Stimulated activated CD4-positive, alpha-beta T cell treated with anti-CD3 and anti-CD28 coated beads, Interleukin-1b, Interleukin-23, amount 100 ng/mL, for 48 hours (primary cell): ENCODE measurements at regions not wholly inside any gene's neighbourhood (a gene's known extent, or its start where the extent isn't known, plus 50 kb on each side); places are given as distances from the start of the nearest gene placed in this dataset.
"Not testable (repeated sequence)": the region's sequence is repeated elsewhere in the genome, so short reads cannot be mapped to it uniquely, and the experiment has no call there.

ENCODE experiments used
- DNase-seq: peaks from one replicate; pipeline ENCODE4 v3.0.0-alpha.2; 2020

DNA sequence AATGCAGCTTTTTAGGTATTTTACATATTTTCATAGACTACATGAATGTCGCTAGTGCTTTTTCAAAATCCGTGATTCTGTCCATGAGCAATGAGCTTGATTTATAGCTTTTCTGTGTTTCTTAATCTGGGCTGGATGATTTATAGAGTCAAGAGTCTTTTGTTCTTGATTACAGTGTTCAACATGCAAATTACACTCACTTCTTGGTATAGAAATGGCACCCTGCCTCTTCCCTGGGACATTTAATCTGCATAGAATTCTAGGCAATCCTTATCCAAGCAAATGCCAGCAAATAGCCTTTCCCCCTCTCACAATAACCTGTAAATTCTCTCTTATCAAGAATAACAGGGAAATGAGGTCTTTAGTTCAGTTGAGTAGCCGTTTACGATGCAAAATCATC, 246.2 kb upstream of the SEMA3C start:
- DNase-seq, result no peak

DNA sequence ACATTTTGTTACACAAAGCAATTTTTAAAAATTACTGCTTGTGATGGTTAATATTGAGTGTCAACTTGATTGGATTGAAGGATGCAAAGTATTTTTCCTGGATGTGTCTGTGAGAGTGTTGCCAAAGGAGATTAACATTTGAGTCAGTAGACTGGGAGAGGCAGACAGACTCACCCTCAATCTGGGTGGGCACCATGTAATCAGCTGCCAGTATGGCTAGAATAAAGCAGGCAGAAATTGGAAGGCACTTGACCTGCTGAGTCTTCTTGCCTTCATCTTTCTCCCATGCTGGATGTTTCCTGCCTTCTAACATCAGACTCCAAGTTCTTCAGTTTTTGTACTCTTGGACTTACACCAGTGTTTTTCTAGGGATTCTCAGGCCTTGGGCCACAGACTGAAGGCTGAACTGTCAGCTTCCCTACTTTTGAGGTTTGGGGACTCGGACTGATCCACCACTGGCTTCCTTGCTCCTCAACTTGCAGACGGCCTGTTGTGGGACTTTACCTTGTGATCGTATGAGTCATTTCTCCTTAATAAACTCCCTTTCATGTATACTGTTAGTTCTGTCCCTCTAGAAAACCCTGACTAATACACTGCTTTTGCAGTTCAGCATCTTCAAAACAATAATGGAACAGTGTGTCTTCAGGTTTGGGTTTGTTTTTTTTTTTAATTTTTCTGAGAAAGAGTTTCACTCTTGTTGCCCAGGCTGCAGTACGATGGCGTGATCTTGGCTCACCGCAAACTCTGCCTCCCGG, 244.1 kb upstream of the SEMA3C start:
- DNase-seq, result no peak

DNA sequence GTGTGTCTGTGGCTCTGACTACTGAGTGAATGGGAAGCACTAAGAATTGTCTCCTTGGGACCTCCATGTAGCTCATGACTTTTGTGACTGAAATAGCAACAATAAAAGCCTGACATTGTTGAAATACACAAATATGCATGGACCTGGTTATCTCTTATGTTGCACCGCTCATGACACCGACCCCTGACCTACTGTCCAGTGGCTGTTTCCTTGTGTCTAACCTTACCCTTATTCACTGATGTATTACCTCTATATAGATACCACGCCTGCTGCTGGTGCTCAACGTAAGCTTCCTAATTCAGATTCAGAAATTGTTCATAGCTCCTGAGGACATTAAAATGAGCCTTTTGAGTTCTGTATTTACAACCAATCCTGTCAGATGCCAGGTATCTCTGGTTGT, 243.4 kb upstream of the SEMA3C start:
- DNase-seq, result no peak

- no peak for DNase-seq
Measured at GRCh38 chr7:81161451-81162075, 242.7 kb upstream of the SEMA3C start.

DNA sequence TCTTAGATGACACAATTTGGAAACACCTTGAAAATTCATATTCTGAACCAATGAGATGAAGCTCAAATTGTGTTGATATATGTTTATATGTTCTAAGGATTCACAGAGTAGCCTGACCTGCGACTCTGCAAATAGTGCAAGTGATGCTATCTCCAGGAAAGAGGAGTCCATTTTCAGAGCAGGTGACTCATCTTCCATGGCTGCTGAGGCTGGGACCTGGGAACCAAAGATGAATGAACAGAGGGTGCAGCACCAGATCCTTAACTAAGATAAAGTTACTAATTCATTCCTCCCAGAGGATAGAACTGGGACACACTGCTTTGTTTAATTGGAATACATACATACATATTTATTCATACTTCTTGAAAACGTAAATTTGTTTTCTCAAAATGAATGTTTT, 240.6 kb upstream of the SEMA3C start:
- no peak for DNase-seq

DNA sequence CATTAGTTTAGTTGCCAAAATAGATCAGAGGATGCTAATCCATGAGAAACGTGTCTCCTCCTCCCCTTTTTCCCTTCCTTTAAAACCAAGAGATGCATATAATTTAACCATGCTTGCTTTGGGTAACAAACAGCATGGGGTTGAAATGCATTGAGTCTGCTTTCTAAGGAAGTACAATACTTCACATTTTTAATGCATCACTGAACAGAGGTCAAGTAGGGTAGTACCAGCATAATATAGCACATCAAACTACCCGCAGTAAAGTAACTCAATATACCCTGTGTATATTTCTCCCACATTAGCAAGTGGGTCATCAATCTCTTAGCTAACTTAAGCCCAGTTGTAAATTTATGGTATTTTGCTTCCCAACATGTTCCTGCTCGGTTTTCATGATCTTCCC, 239.3 kb upstream of the SEMA3C start:
- DNase-seq, result no peak

- no peak for DNase-seq
Measured at GRCh38 chr7:81155654-81156373, 237.0 kb upstream of the SEMA3C start.

GRCh38 chr7:81154565-81154964, 235.7 kb upstream of the SEMA3C start:
- no peak for DNase-seq

- DNase-seq, result not testable (repeated sequence)
Measured at GRCh38 chr7:81152925-81153324, 234.1 kb upstream of the SEMA3C start.

DNA sequence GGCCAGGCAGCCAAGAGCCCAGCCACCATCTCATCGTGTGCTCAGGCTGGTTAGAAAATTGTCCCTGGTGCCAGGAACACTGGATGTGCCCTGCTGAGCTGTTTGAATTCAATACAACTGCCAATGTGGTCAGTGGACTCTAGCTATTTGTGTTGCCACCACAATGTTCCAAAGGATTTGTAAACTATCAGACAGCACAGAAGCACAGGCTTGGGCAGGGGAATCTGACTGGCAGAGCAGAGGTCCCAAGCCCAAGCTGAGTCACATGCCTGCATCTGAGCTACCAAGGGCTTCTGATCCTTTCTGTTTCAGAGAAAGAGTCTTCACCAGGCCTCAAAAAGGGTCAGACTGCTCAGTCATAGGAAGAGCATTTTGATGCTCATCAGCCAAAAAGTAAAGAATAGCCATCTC, 232.1 kb upstream of the SEMA3C start:
- no peak for DNase-seq

DNA sequence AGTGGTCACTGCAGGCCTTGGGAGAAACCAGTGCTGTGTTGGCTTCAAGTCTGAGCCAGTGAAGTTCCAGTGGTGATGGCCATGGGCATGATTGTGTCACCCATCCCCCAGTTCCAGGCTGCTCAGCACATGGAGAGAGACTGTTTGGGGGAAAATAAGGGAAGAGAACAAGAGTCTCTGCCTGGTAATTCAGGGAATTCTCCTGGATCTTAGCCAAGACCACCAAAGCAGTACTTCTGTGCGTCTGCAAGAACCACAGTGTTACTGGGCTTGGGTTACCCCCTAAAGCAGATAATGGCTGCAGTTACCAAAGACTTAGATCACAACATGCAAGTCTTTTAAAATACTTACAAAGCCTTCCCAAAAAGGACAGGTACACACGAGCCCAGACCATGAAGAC, 225.0 kb upstream of the SEMA3C start:
- no peak for DNase-seq

DNA sequence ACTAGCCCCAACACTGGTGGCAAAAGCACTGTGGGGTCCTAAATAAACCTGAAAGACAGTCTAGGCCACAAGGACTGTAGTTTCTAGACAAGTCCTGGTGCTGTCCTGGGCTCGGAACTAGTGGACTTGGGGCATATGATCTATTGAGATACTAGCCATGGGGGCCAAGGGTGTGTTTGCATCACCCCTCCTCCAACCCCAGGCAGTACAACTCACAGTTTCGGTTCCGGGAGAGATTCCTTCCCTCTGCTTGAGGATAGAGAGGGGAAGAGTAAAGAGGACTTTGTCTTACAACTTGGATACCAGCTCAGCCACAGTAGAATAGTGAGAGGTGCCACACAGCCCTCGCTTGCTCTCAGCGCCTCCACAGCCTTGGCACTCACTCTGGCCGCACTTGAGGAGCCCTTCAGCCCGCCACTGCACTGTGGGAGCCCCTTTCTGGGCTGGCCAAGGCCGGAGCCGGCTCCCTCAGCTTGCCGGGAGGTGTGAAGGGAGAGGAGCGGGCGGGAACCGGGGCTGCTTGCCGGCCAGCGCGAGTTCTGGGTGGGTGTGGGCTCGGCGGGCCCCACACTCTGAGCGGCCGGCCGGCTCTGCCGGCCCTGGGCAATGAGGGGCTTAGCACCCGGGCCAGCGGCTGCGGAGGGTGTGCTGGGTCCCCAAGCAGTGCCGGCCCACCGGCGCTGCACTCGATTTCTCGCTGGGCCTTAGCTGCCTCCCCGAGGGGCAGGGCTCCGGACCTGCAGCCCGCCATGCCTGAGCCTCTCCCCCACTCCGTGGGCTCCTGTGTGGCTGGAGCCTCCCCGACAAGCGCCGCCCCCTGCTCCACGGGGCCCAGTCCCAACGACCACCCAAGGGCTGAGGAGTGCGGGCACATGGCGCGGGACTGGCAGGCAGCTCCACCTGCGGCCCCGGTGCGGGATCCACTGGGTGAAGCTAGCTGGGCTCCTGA, 222.7 kb upstream of the SEMA3C start:
- not testable (repeated sequence) for DNase-seq

- DNase-seq, result no peak
Measured at GRCh38 chr7:81140775-81141174, 221.9 kb upstream of the SEMA3C start.

DNA sequence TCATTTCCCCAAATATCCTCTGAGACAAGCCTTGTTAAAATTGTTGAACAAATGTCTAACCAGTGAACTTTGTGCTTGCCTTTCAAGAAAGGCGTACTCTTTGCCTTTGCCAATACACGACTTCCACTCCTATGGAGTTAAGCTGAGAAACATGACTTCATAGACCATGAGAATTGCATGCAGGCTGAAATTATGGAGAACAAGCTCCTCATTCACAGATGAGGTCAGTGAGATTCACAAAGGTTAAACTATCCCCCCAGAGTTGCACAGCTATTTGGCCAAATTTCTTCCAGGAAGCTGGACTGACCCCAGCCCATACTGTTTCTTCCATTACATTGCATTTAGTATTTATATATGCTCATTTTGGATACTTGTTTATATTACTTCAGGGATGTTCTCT, 221.4 kb upstream of the SEMA3C start:
- DNase-seq, result no peak

DNA sequence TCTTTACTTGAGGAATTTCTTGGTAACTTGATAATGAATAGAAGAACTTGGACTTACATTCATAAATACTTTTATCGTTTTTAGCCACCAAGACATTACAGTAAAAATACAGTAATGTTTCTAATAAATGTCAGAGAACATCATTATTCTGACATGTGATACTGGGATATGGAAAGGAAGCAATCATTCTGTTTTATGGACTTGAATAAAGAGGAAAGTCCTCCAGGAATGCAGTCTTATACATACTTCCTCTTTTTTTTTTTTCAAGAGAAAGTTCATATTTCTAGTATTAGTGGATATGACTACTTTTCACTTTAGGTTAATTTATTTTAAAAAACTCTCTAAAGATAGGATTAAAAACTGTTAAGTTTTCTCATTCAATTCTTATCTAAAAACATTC, 220.0 kb upstream of the SEMA3C start:
- DNase-seq, result no peak

GRCh38 chr7:81135324-81135723, 216.5 kb upstream of the SEMA3C start:
- no peak for DNase-seq

GRCh38 chr7:81128011-81128410, 209.2 kb upstream of the SEMA3C start:
- no peak for DNase-seq

- DNase-seq, result no peak
Measured at GRCh38 chr7:81120803-81121202, 202.0 kb upstream of the SEMA3C start.

DNA sequence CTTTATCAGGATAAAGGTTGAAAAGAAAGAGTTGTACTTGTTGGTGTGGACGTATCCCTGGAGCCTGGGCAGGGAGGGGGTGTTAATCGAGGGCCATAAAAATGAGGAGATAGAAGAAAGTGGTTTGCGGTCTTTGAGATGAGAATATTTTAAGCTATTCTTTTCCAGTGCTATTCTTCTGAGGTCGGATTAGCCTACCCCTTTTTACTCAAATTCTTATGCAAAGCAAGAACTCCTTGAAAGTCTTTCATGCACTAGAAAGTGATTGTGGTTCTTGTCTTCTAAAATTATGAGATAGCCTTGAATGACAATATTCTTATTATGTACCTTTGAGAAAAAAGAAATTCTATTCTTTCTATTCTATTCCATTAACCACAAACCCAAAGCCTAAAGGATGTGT, 201.3 kb upstream of the SEMA3C start:
- DNase-seq, result no peak

GRCh38 chr7:81114633-81115032, 195.8 kb upstream of the SEMA3C start:
- DNase-seq, result no peak

GRCh38 chr7:81112731-81113130, 193.9 kb upstream of the SEMA3C start:
- no peak for DNase-seq

DNA sequence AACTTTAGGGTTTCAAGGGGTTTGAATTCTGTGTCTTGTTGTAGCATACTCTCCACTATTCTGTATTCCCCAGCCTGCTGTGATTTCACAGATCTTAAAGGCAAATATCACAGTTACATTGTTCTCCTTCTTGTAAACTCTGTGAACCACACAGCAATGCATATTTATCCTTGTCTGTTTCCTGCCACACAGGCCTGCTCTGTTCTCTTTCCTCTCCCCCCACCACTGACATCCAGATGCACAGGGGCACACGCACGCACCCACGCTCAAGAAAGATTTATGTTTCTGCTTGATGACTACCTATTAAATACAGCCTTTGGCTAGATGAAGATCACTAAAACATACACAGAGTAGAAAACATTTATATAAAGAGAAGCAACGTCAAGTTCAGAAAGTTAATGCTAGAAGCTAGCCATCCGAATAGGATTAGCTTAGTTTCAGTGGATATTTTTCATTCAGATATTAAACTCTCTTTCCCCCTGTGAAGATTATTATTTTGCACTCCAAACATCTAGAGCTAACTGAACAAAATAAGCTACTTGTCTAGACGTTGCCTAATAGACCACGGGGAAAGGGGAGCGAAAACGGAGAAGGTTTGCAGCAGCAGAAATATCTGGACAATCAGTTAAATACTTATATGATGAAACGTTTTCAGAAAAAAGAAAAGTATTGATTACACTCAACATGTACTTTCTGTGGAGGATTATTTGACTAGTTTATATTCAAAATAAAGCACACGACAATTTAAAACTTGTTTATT, 193.1 kb upstream of the SEMA3C start:
- no peak for DNase-seq
